B cell (primary cell): ENCODE measurements at regions not wholly inside any gene's neighbourhood (a gene's known extent, or its start where the extent isn't known, plus 50 kb on each side); places are given as distances from the start of the nearest gene placed in this dataset.

Experiments
- EZH2 ChIP-seq: IDR thresholded peaks from 2 replicates; pipeline ENCODE4 v1.6.1; 2012; ENCODE audit warnings: borderline replicate concordance, low read depth, mild to moderate bottlenecking, moderate library complexity, low read length; ENCODE audit not compliant: insufficient read depth, poor library complexity, severe bottlenecking
- TF ChIP-seq, protein P1 (sequence below): fragments of 200-600 bp; IDR thresholded peaks from one replicate; pipeline ENCODE4 v1.8.0; 2022; ENCODE audit warnings: antibody characterized with exemption, mild to moderate bottlenecking

DNA sequence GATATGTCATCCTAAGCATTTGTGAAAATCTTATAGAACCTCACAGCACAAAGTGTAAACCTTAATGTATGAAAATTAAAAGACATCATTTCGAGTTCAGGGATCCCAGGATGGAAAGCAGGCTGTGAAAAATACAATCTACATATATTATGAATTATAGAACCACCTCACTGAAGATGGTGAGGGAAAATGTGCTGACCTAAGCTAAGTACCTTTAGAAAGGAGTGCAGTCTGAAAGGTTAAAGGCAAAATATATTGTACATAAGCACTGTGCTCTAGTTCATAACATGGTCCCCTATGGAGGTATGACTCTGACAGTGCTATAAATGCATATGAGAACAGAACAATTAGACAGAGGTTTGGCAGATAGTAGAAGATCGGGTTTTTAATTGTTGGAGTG, 368.6 kb downstream of the TMA16 start:
- TF ChIP-seq, protein P1, sequence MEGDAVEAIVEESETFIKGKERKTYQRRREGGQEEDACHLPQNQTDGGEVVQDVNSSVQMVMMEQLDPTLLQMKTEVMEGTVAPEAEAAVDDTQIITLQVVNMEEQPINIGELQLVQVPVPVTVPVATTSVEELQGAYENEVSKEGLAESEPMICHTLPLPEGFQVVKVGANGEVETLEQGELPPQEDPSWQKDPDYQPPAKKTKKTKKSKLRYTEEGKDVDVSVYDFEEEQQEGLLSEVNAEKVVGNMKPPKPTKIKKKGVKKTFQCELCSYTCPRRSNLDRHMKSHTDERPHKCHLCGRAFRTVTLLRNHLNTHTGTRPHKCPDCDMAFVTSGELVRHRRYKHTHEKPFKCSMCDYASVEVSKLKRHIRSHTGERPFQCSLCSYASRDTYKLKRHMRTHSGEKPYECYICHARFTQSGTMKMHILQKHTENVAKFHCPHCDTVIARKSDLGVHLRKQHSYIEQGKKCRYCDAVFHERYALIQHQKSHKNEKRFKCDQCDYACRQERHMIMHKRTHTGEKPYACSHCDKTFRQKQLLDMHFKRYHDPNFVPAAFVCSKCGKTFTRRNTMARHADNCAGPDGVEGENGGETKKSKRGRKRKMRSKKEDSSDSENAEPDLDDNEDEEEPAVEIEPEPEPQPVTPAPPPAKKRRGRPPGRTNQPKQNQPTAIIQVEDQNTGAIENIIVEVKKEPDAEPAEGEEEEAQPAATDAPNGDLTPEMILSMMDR = no peak
- TF ChIP-seq EZH2 = no peak
